ENCODE measurements at regions not wholly inside any gene's neighbourhood (a gene's known extent, or its start where the extent isn't known, plus 50 kb on each side); places are given as distances from the start of the nearest gene placed in this dataset.

- no peak for DNase-seq (ENCODE audit: low read depth in 2 of 2)
Measured at GRCh38 chr6:9942131-9942530, 472.7 kb downstream of the TFAP2A start.

- DNase-seq (ENCODE audit: low read depth in 2 of 2) = no peak
Measured at GRCh38 chr6:9938801-9939200, 476.1 kb downstream of the TFAP2A start.

GRCh38 chr6:9937031-9937763 lies 477.7 kb downstream of the TFAP2A start:
- no peak for DNase-seq (ENCODE audit: low read depth in 2 of 2)

GRCh38 chr6:9936551-9936950 lies 478.3 kb downstream of the TFAP2A start:
- no peak for DNase-seq (ENCODE audit: low read depth in 2 of 2)

GRCh38 chr6:9933677-9934076 lies 481.2 kb downstream of the TFAP2A start:
- no peak for DNase-seq (ENCODE audit: low read depth in 2 of 2)

GRCh38 chr6:9927275-9927674 lies 487.6 kb downstream of the TFAP2A start:
- DNase-seq (ENCODE audit: low read depth in 2 of 2) = no peak

- DNase-seq (ENCODE audit: low read depth in 2 of 2) = no peak
Measured at GRCh38 chr6:9924971-9925370, 489.9 kb downstream of the TFAP2A start.

GRCh38 chr6:9921366-9921765 lies 493.5 kb downstream of the TFAP2A start:
- DNase-seq (ENCODE audit: low read depth in 2 of 2) = no peak

GRCh38 chr6:9914951-9915350 lies 499.9 kb downstream of the TFAP2A start:
- no peak for DNase-seq (ENCODE audit: low read depth in 2 of 2)

- DNase-seq (ENCODE audit: low read depth in 2 of 2) = no peak
Measured at GRCh38 chr6:9901376-9901775, 513.5 kb downstream of the TFAP2A start.

- no peak for DNase-seq (ENCODE audit: low read depth in 2 of 2)
Measured at GRCh38 chr6:9896806-9897205, 518.1 kb downstream of the TFAP2A start.

GRCh38 chr6:9890893-9891292 lies 524.0 kb downstream of the TFAP2A start:
- DNase-seq (ENCODE audit: low read depth in 2 of 2) = no peak

- no peak for DNase-seq (ENCODE audit: low read depth in 2 of 2)
Measured at GRCh38 chr6:9890469-9890868, 524.4 kb downstream of the TFAP2A start.

- no peak for DNase-seq (ENCODE audit: low read depth in 2 of 2)
Measured at GRCh38 chr6:9878535-9878934, 536.3 kb downstream of the TFAP2A start.

GRCh38 chr6:9875605-9876353 lies 539.1 kb downstream of the TFAP2A start:
- no peak for DNase-seq (ENCODE audit: low read depth in 2 of 2)

GRCh38 chr6:9862603-9863167 lies 552.2 kb downstream of the TFAP2A start:
- no peak for DNase-seq (ENCODE audit: low read depth in 2 of 2)

- DNase-seq (ENCODE audit: low read depth in 2 of 2) = no peak
Measured at GRCh38 chr6:9851541-9852380, 563.1 kb downstream of the TFAP2A start.

- no peak for DNase-seq (ENCODE audit: low read depth in 2 of 2)
Measured at GRCh38 chr6:9851006-9851405, 563.9 kb downstream of the TFAP2A start.

GRCh38 chr6:9848094-9848493 lies 566.8 kb downstream of the TFAP2A start:
- no peak for DNase-seq (ENCODE audit: low read depth in 2 of 2)

GRCh38 chr6:9841886-9842725 lies 572.8 kb downstream of the TFAP2A start:
- no peak for DNase-seq (ENCODE audit: low read depth in 2 of 2)

- DNase-seq (ENCODE audit: low read depth in 2 of 2) = no peak
Measured at GRCh38 chr6:9834233-9834632, 580.6 kb downstream of the TFAP2A start.

Measured in stimulated activated CD8-positive, alpha-beta memory T cell treated with anti-CD3 and anti-CD28 coated beads, Interleukin-7, amount 100 ng/mL, for 1 hour (primary cell).